Astrocyte (in vitro differentiated cells and primary cell): ENCODE measurements at regions not wholly inside any gene's neighbourhood (a gene's known extent, or its start where the extent isn't known, plus 50 kb on each side); places are given as distances from the start of the nearest gene placed in this dataset.

Experiments used
- DNase-seq: peaks from one replicate; pipeline ENCODE4 v3.0.0-alpha.2; 2010; ENCODE audit warnings: low read depth
- FAIRE-seq: peaks from 2 replicates; lab custom pipeline; 2011; peaks lifted over from hg19 to GRCh38; lab: Jason Lieb, UNC
- H2AFZ ChIP-seq: 2 replicates; pipeline ENCODE4 v1.6.0; 2012; ENCODE audit warnings: low read depth, low read length, inconsistent platforms
- H3K27ac ChIP-seq: 2 replicates; pipeline ENCODE4 v1.5.1; 2011; ENCODE audit warnings: low read depth, low read length, inconsistent platforms
- H3K27me3 ChIP-seq: 2 replicates; pipeline ENCODE4 v1.6.0; 2011; ENCODE audit warnings: low read length, inconsistent platforms; ENCODE audit not compliant: insufficient read depth
- H3K36me3 ChIP-seq: 2 replicates; pipeline ENCODE4 v1.5.1; 2011; ENCODE audit warnings: low read length, inconsistent platforms; ENCODE audit not compliant: insufficient read depth
- H3K4me1 ChIP-seq: 2 replicates; pipeline ENCODE4 v1.5.1; 2011; ENCODE audit warnings: low read length, inconsistent platforms; ENCODE audit not compliant: insufficient read depth
- H3K4me2 ChIP-seq: 2 replicates; pipeline ENCODE4 v1.6.0; 2012; ENCODE audit warnings: low read length, inconsistent platforms
- H3K4me3 ChIP-seq: 2 replicates; pipeline ENCODE4 v1.5.1; 2011; ENCODE audit warnings: low read depth, mild to moderate bottlenecking, low read length, inconsistent platforms; ENCODE audit not compliant: insufficient read depth
- H3K79me2 ChIP-seq: 2 replicates; pipeline ENCODE4 v1.6.0; 2012; ENCODE audit warnings: mild to moderate bottlenecking, low read length, inconsistent platforms; ENCODE audit not compliant: insufficient read depth
- H3K9ac ChIP-seq: 2 replicates; pipeline ENCODE4 v1.6.0; 2012; ENCODE audit warnings: mild to moderate bottlenecking, low read length, inconsistent platforms
- H3K9me3 ChIP-seq: 2 replicates; pipeline ENCODE4 v1.5.1; 2012; ENCODE audit warnings: low read depth, mild to moderate bottlenecking, low read length, inconsistent platforms; ENCODE audit not compliant: insufficient read depth
- H4K20me1 ChIP-seq: 2 replicates; pipeline ENCODE4 v1.6.0; 2012; ENCODE audit warnings: low read length, inconsistent platforms; ENCODE audit not compliant: insufficient read depth
- H3K27ac Mint-ChIP-seq: one replicate; pipeline ENCODE4 v1.8.0; 2021; ENCODE audit warnings: mild to moderate bottlenecking, mixed read lengths; ENCODE audit not compliant: unreplicated experiment
- H3K27me3 Mint-ChIP-seq: one replicate; pipeline ENCODE4 v1.8.0; 2021; ENCODE audit warnings: low read depth, mixed read lengths; ENCODE audit not compliant: unreplicated experiment
- H3K36me3 Mint-ChIP-seq: one replicate; pipeline ENCODE4 v1.8.0; 2021; ENCODE audit warnings: low read depth, mixed read lengths; ENCODE audit not compliant: unreplicated experiment
- H3K4me1 Mint-ChIP-seq: one replicate; pipeline ENCODE4 v1.8.0; 2021; ENCODE audit warnings: low read depth, mixed read lengths; ENCODE audit not compliant: unreplicated experiment
- H3K4me3 Mint-ChIP-seq: one replicate; pipeline ENCODE4 v1.8.0; 2021; ENCODE audit warnings: mild to moderate bottlenecking, moderate library complexity, mixed read lengths; ENCODE audit not compliant: unreplicated experiment
- H3K9me3 Mint-ChIP-seq: one replicate; pipeline ENCODE4 v1.8.0; 2021; ENCODE audit warnings: mild to moderate bottlenecking, mixed read lengths; ENCODE audit not compliant: unreplicated experiment
- CTCF ChIP-seq: IDR thresholded peaks from 2 replicates; pipeline ENCODE4 v1.5.1; 2011; ENCODE audit warnings: low read depth, mild to moderate bottlenecking, inconsistent platforms, low read length, moderate library complexity; ENCODE audit not compliant: insufficient read depth
- EZH2 ChIP-seq: IDR thresholded peaks from 2 replicates; pipeline ENCODE4 v1.6.1; 2012; ENCODE audit warnings: mild to moderate bottlenecking, low read length, inconsistent platforms; ENCODE audit not compliant: insufficient read depth

DNA sequence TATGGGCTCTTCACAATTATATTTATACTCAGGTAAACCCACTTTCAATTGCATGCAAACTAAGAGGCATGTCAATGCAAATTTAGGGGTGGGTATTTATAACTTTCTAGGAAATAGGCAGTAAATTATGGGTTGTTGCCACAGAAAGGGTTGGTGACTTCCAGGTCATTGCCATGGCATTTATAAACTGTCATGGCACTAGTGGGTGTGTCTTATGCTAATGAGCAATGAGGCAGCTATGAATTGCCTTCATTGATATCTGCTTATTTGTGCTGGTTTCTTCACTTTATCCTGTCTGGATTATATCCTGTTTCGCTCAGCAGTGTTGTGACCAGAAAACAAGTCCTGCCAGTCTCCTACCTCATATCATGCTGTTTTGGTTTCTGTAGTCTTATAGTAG is 597.3 kb upstream of the DAB2 start:
- Mint-ChIP-seq H3K27ac (no peak overlapping the region), H3K36me3 (no peaks in the 10 kb centered on the region), H3K27me3 (no peaks in the 10 kb centered on the region), H3K9me3 (no peaks in the 10 kb centered on the region), H3K4me3 (no peak overlapping the region), H3K4me1 (no peaks in the 10 kb centered on the region)
- Histone ChIP-seq H3K27ac (no peak overlapping the region), H3K9me3 (no peaks in the 10 kb centered on the region), H3K4me2 (no peak overlapping the region), H3K27me3 (no peaks in the 10 kb centered on the region), H4K20me1 (no peaks in the 10 kb centered on the region), H3K4me3 (no peak overlapping the region), H3K4me1 (no peaks in the 10 kb centered on the region), H3K79me2 (no peaks in the 10 kb centered on the region), H3K9ac (no peak overlapping the region), H2AFZ (no peak overlapping the region), H3K36me3 (no peaks in the 10 kb centered on the region)
- FAIRE-seq (no peak), DNase-seq (no peak)
- TF ChIP-seq CTCF (no peak), EZH2 (no peak)

DNA sequence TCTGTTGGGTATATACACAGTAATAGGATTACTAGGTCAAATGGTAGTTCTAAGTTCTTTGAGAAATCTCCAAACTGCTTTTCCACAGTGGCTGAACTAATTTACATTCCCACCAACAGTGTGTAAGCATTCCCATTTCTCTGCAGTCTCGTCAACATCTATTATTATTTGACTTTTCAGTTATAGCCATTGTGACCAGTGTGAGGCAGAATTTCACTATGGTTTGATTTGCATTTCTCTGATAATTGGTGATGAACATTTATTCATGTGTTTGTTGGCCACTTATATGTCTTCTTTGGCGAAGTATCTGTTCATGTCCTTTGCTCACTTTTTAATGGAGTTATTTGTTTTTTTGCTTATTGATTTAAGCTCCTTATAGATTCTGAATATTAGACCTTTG is 596.2 kb upstream of the DAB2 start:
- Mint-ChIP-seq H3K36me3 (no peaks in the 10 kb centered on the region), H3K27ac (no peak overlapping the region), H3K9me3 (no peaks in the 10 kb centered on the region), H3K4me3 (no peak overlapping the region), H3K27me3 (no peaks in the 10 kb centered on the region), H3K4me1 (no peaks in the 10 kb centered on the region)
- Histone ChIP-seq H2AFZ (no peak overlapping the region), H3K36me3 (no peaks in the 10 kb centered on the region), H4K20me1 (no peaks in the 10 kb centered on the region), H3K9me3 (no peaks in the 10 kb centered on the region), H3K27me3 (no peaks in the 10 kb centered on the region), H3K4me1 (no peaks in the 10 kb centered on the region), H3K79me2 (no peaks in the 10 kb centered on the region), H3K27ac (no peak overlapping the region), H3K9ac (no peak overlapping the region), H3K4me3 (no peak overlapping the region), H3K4me2 (no peak overlapping the region)
- DNase-seq (no peak), FAIRE-seq (no peak)
- no peak for TF ChIP-seq EZH2
- TF ChIP-seq CTCF = no peak

DNA sequence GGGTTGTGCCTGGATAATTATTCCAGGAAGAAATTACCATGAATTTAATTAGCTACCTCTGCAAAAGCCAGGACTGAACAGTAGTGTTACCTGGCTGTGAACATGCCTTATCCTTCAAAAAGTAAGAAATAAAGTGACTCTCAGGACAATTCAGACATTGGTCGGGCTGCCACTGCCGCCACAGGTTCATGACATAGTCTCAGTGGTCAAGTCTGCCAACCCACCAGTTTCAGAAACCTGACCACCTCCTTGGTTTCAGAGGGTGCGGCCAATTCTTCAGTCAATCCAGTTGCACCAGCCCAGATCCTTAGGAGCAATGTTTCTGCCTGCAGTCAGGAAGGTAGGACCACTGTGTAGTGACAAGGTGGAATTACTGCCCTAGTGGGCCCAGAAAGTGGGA is 593.1 kb upstream of the DAB2 start:
- Mint-ChIP-seq H3K27me3 (no peaks in the 10 kb centered on the region), H3K9me3 (no peaks in the 10 kb centered on the region), H3K27ac (no peak overlapping the region), H3K4me1 (no peaks in the 10 kb centered on the region), H3K4me3 (no peak overlapping the region), H3K36me3 (no peaks in the 10 kb centered on the region)
- no peaks in the 10 kb centered on the region for H3K4me1 ChIP-seq
- DNase-seq = no peak
- H3K4me2 ChIP-seq = no peak overlapping the region
- no peak overlapping the region for H2AFZ ChIP-seq
- no peak overlapping the region for H3K9ac ChIP-seq
- no peak overlapping the region for H3K27ac ChIP-seq
- H3K36me3 ChIP-seq = no peaks in the 10 kb centered on the region
- no peaks in the 10 kb centered on the region for H3K9me3 ChIP-seq
- H3K4me3 ChIP-seq = no peak overlapping the region
- FAIRE-seq = no peak
- no peaks in the 10 kb centered on the region for H3K27me3 ChIP-seq
- no peaks in the 10 kb centered on the region for H3K79me2 ChIP-seq
- TF ChIP-seq EZH2 (no peak), CTCF (no peak)
- no peaks in the 10 kb centered on the region for H4K20me1 ChIP-seq
